GM21619 (cell line): ENCODE measurements at regions not wholly inside any gene's neighbourhood (a gene's known extent, or its start where the extent isn't known, plus 50 kb on each side); places are given as distances from the start of the nearest gene placed in this dataset.
"Not testable (repeated sequence)": the region's sequence is repeated elsewhere in the genome, so short reads cannot be mapped to it uniquely, and the experiment has no call there.

Source experiments
- ATAC-seq: cut with Tn5 transposase; IDR thresholded peaks from one replicate; pipeline ENCODE4 v1.9.1; 2021; ENCODE audit not compliant: unreplicated experiment

GRCh38 chr9:33623658-33624586, 99.9 kb downstream of the ANKRD18B start:
- ATAC-seq = peak; percentile 53

DNA sequence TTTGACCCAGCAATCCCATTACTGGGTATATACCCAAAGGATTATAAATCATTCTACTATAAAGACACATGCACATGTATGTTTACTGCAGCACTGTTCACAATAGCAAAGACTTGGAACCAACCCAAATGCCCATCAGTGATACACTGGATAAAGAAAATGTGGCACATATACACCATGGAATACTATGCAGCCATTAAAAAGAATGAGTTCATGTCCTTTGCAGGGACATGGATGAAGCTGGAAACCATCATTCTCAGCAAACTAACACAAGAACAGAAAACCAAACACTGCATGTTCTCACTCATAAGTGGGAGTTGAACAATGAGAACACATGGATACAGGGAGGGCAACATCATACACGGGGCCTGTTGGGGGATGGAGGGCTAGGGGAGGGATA, 104.3 kb downstream of the ANKRD18B start:
- ATAC-seq = not testable (repeated sequence)

DNA sequence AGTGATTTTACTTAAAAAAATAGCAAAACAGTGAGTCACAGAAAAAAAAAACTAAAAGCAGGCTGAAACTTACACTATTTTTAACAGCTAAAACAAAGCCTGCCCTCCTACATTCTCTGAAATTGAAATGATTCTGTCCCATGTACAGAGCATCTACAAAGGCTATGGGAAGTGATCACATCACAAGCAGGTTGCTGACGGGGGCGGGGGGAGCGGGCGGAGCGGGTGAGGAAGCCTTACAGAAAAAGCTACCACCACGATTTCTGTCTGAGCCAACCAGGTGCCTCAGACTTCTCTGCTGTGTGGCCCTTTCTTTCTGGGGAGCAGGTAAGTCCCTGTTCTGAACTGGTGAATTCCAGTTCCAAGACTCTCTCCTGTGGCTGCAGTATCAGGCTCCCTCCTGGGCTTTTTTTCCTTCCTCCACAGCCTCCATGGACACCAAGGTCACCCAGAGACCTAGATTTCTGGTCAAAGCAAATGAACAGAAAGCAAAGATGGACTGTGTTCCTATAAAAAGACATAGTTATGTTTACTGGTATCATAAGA, 104.9 kb downstream of the ANKRD18B start:
- no peak for ATAC-seq

DNA sequence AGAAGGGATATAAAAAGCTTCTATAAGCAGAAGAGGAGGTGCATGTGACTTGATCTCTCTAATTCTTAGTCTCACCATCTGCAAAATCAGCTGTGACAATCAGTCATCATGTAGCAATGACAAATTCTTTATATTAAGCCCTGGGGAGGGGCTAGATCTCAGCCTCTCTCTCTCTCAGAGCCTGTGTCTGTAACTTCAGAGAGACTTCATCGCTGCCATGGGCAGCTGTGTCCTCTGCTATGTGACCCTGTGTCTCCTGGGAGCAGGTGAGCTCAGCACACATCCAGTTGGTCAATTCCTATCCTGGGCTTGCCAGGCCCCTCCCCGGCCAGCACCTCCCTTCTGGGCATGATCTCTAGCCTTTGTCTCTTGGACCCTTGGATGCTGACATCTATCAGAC, 109.6 kb downstream of the ANKRD18B start:
- ATAC-seq = no peak

- ATAC-seq = no peak
These were observed 113.8 kb downstream of the ANKRD18B start for GRCh38 chr9:33637881-33638280.

GRCh38 chr9:33638391-33638915, 114.4 kb downstream of the ANKRD18B start:
- ATAC-seq = no peak

GRCh38 chr9:33645706-33646105, 121.7 kb downstream of the ANKRD18B start:
- no peak for ATAC-seq

DNA sequence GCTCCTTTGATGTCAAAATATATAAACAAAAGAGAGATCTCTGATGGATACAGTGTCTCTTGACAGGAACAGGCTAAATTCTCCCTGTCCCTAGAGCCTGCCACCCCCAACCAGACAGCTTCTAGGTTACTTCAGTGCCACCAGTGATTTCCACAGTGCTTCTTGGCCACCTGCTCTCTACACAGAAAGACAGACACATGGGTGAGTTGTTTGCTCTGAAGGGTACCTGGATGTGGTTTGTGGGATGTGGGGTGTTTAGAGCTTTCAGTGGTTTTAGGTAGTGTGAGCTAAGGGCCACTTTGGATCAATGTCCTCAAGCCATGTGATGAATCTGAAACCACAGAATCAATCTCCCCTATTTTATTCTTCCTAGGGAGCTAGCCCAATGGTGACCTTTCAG, 125.4 kb downstream of the ANKRD18B start:
- no peak for ATAC-seq

GRCh38 chr9:33651125-33651524, 127.1 kb downstream of the ANKRD18B start:
- no peak for ATAC-seq

DNA sequence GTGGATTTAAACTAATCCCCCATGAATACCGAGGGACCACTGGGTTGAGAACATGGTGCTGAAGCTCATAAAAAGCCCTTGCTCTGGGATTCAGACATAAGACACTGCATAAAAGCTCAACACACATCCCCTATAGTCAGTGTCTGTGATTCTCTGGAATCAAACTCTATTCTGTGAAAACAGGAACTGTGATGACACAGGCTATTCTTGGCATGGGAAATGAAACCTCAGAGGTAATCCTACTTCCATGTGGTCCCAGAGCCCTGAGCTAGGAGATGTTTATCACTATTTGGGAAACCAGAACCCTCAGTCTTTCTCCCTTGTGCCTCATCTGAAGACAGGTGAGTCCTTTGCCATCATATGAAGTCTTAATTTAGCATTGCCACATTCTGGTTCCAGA, 135.4 kb upstream of the PRSS3 start:
- no peak for ATAC-seq

GRCh38 chr9:33660772-33661171, 134.6 kb upstream of the PRSS3 start:
- ATAC-seq = no peak

GRCh38 chr9:33661176-33661575, 134.2 kb upstream of the PRSS3 start:
- ATAC-seq = no peak

DNA sequence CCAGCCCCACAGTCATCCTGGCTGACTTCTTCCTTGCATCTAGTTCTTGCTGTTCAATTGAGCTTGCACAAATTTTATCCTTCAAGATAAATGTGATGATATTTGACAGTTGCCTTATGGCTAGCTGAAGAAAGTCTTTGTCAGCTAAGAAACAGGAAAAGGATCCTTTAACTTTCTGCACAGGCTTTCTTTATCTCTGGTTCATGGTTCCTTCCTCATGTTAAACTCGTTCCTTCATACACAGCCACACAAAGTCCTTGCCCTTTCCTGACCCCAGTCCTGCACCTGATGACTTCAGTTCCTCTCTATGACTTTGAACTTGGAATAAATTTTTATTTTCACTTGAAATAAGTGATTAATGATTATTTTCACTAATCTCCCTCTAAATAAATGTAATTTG, 132.5 kb upstream of the PRSS3 start:
- no peak for ATAC-seq

DNA sequence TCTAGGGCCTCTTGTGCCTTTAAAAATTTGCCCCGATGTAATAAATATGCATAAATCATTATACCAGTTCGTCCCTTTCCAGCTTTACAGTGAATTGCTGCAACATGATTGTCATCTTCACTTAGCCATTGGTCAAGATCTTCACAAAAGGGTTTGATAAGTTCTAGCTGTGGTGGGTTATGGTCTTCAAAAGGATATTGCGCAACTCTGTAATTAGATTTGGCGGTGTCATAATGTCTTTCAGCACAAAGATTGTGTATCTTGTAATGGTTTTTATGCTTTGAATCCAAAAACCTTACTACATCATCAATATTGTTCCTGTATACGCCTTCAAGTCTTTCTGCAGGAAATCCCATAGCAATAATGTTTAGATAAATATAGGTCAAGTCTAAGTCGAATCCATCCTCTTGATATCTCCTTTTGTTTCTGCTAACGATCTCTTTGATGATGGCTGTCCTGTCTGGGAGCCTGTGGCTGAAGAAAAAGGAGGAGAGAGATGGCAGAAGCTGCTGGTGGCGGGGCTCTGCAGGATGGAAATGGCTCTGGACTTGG, 119.1 kb upstream of the PRSS3 start:
- not testable (repeated sequence) for ATAC-seq

- ATAC-seq = no peak
These were observed 118.4 kb upstream of the PRSS3 start for GRCh38 chr9:33676746-33677505.

DNA sequence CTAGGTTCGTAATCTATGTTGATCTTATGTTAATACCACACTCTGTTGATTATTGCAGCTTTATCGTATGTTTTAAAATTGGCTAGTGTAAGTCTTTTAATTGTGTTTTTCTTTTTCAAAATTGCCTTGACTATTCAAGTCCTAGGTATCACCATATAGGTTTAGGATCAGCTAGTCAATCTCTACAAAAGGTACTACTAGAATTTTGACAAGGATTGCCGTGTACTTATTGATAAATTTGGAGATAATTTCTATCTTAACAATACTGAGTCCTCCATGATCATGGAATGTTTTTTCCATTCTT, 117.9 kb upstream of the PRSS3 start:
- no peak for ATAC-seq

DNA sequence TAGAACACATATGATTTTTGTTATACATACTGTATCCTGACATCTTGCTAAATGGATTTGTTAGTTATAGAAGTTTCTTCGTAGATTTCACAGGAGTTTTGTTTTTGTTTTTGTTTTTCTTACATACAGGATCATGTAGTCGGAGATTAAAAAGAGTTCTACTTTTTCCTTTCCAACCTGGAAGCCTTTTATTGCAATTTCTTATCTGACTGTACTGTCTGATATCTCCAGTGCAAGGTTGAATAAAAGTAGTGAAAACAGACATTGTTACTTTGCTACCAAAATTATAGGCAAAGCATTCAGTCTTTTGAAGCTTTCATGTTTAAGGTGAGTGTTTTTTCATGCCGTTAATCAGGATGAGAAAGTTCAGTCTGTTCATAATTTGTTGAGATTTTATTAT, 117.4 kb upstream of the PRSS3 start:
- no peak for ATAC-seq

- no peak for ATAC-seq
These were observed 112.8 kb upstream of the PRSS3 start for GRCh38 chr9:33682551-33682950.

DNA sequence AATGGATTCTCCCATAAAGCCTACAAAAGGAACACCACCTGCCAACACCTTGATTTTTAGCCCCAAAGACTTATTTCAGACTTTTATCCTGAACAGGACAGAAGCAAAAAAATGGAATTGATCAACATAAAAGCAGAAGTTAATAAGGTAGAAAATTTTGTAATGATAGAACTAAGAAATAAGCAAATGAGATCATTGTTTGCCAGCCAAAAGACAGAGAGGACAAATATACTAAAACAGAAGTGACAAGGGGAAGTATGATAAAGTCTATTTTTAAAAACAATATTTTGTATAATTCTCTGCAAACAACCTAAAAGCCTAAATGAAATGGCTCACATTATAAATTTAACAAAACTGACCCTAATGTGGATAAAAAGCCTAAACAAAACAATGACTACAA, 110.5 kb upstream of the PRSS3 start:
- no peak for ATAC-seq

- ATAC-seq = no peak
These were observed 108.4 kb upstream of the PRSS3 start for GRCh38 chr9:33686942-33687341.

DNA sequence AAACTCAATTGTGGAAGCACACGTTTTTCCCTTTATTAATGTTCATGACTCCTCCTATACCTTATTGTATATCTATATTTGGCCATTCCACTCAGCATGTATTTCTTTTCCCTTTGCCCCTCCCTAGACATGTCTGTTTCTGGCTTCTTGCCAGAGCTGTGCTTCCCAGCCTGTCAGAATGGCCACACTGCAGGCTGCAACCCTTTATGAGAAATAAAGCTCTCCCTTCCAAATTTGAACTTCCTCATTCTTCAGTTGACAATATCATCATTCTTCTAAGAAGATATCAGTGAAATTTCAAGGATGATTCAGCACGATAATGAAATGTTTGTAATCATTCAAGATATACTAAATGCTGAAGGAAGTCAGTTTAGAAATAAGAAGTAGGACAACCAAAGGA, 107.6 kb upstream of the PRSS3 start:
- no peak for ATAC-seq
